ENCODE measurements at regions not wholly inside any gene's neighbourhood (a gene's known extent, or its start where the extent isn't known, plus 50 kb on each side); places are given as distances from the start of the nearest gene placed in this dataset.

DNA sequence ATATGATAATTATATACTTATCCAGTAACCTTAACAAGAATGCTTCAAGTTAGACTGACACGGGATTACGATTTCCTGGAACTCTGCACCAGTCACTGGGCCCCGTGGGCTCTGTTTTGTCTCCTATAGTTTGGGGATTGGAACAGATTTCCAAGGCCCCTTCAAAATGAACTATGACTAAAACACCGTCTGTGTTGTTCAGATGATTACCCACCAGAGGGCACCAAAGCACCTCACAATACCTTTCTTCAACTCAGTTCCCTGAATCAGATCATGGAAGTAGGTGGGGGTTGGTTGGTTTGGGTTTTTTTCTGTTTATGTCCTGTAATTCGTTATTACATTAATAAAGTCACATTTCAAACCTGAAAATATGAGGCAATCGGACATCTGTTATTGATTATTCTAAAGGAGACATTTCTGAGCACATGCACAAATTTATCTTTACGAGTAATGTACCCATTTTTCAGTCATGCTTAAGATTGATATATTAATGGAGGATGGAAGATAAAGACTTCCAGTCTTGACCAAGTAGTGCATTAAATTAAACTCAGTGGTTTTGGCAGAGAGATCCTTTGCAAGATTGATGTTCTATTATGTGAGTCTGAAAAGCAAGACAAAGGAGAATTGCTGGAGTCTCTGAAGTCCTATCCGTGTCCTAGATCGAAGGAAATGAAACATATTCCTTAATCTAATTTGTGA is 112.0 kb upstream of the COL21A1 start (continued):
- TF ChIP-seq REST (IDR thresholded peaks at IDR 0.05; ENCODE audit: borderline replicate concordance in 1 of 2, low read depth in 1 of 2, low read length in 2 of 2): no peak
- no peak for TF ChIP-seq ZSCAN5A (CRISPR knock-in tag; IDR thresholded peaks at IDR 0.05; ENCODE audit: borderline replicate concordance)
- TF ChIP-seq FOXC1 (CRISPR knock-in tag; IDR thresholded peaks at IDR 0.05; ENCODE audit: borderline replicate concordance): no peak
- TF ChIP-seq ZNF205 (CRISPR knock-in tag; IDR thresholded peaks at IDR 0.05): 0 out of 2 replicates have a peak, but pooled peaks have one; percentile 32
- TF ChIP-seq TFDP2 (CRISPR knock-in tag; IDR thresholded peaks at IDR 0.05): no peak
- TF ChIP-seq SUZ12 (IDR thresholded peaks at IDR 0.05; ENCODE audit: low read depth, low read length): no peak
- peak in 1 of 2 experiments; percentile 76; a peak in 1 of 4 replicates for TF ChIP-seq KLF16 (CRISPR knock-in tag; IDR thresholded peaks at IDR 0.05)
- TF ChIP-seq, protein P1, sequence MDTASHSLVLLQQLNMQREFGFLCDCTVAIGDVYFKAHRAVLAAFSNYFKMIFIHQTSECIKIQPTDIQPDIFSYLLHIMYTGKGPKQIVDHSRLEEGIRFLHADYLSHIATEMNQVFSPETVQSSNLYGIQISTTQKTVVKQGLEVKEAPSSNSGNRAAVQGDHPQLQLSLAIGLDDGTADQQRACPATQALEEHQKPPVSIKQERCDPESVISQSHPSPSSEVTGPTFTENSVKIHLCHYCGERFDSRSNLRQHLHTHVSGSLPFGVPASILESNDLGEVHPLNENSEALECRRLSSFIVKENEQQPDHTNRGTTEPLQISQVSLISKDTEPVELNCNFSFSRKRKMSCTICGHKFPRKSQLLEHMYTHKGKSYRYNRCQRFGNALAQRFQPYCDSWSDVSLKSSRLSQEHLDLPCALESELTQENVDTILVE (CRISPR knock-in tag; IDR thresholded peaks at IDR 0.05): peak; percentile 63; the same call in 1 of the 2 replicates
- TF ChIP-seq MLX (CRISPR knock-in tag; IDR thresholded peaks at IDR 0.05): no peak
- TF ChIP-seq EED (CRISPR knock-in tag; IDR thresholded peaks at IDR 0.05): no peak
- TF ChIP-seq, protein P2, sequence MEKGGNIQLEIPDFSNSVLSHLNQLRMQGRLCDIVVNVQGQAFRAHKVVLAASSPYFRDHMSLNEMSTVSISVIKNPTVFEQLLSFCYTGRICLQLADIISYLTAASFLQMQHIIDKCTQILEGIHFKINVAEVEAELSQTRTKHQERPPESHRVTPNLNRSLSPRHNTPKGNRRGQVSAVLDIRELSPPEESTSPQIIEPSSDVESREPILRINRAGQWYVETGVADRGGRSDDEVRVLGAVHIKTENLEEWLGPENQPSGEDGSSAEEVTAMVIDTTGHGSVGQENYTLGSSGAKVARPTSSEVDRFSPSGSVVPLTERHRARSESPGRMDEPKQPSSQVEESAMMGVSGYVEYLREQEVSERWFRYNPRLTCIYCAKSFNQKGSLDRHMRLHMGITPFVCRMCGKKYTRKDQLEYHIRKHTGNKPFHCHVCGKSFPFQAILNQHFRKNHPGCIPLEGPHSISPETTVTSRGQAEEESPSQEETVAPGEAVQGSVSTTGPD (CRISPR knock-in tag; IDR thresholded peaks at IDR 0.05): no peak
- peak; percentile 32; the same call in 1 of the 2 replicates for TF ChIP-seq RXRB (CRISPR knock-in tag; IDR thresholded peaks at IDR 0.05; ENCODE audit: borderline replicate concordance)
- no peak for TF ChIP-seq ZNF878 (CRISPR knock-in tag; IDR thresholded peaks at IDR 0.05)
- TF ChIP-seq ZNF850 (CRISPR knock-in tag; conservative IDR thresholded peaks at IDR 0.05): no peak
- peak; percentile 22 for TF ChIP-seq XRCC5 (optimal IDR thresholded peaks at IDR 0.05; ENCODE audit: low read length)
- TF ChIP-seq BRD4 (CRISPR knock-in tag; IDR thresholded peaks at IDR 0.05): no peak
- TF ChIP-seq DRAP1 (CRISPR knock-in tag; IDR thresholded peaks at IDR 0.05): peak; percentile 58; the same call in 1 of the 2 replicates
- no peak for TF ChIP-seq SRSF4 (IDR thresholded peaks at IDR 0.05; ENCODE audit: low read depth, low read length, poor library complexity, severe bottlenecking)
- TF ChIP-seq MYNN (CRISPR knock-in tag; IDR thresholded peaks at IDR 0.05; ENCODE audit: low read depth): no peak

Measured in HepG2 (cell line).